GM23248 (cell line): ENCODE measurements at regions not wholly inside any gene's neighbourhood (a gene's known extent, or its start where the extent isn't known, plus 50 kb on each side); places are given as distances from the start of the nearest gene placed in this dataset.

Source experiments
- DNase-seq: peaks from one replicate; pipeline ENCODE4 v3.0.0-alpha.2; 2015
- H2AFZ ChIP-seq: fragments of 200-600 bp; sonication (generic); 2 replicates; pipeline ENCODE4 v1.6.1; 2016; ENCODE audit warnings: antibody characterized with exemption
- H3F3A ChIP-seq: fragments of 200-600 bp; sonication (generic); 2 replicates; pipeline ENCODE4 v1.6.1; 2016; ENCODE audit warnings: mild to moderate bottlenecking, antibody characterized with exemption, mixed run types; ENCODE audit not compliant: insufficient read depth
- H3K27ac ChIP-seq: fragments of 200-600 bp; sonication (generic); 2 replicates; pipeline ENCODE4 v1.5.1; 2016; ENCODE audit warnings: mild to moderate bottlenecking
- H3K27me3 ChIP-seq: fragments of 200-600 bp; sonication (generic); replicated peaks from 2 replicates; pipeline ENCODE4 v1.6.1; 2016; ENCODE audit warnings: mild to moderate bottlenecking; ENCODE audit not compliant: insufficient read depth
- H3K36me3 ChIP-seq: fragments of 200-600 bp; sonication (generic); 2 replicates; pipeline ENCODE4 v1.6.1; 2016; ENCODE audit warnings: low read depth, mild to moderate bottlenecking
- H3K4me1 ChIP-seq: fragments of 200-600 bp; sonication (generic); 2 replicates; pipeline ENCODE4 v1.6.1; 2016; ENCODE audit warnings: mild to moderate bottlenecking; ENCODE audit not compliant: insufficient read depth
- H3K4me2 ChIP-seq: fragments of 200-600 bp; sonication (generic); one replicate; pipeline ENCODE4 v1.6.1; 2016; ENCODE audit warnings: mild to moderate bottlenecking; ENCODE audit not compliant: unreplicated experiment
- H3K4me3 ChIP-seq: fragments of 200-600 bp; sonication (generic); 2 replicates; pipeline ENCODE4 v1.5.1; 2016; ENCODE audit warnings: mild to moderate bottlenecking
- H3K79me2 ChIP-seq: fragments of 200-600 bp; sonication (generic); 2 replicates; pipeline ENCODE4 v1.6.1; 2016; ENCODE audit warnings: mild to moderate bottlenecking; ENCODE audit not compliant: insufficient read depth
- H3K9ac ChIP-seq: fragments of 200-600 bp; sonication (generic); 2 replicates; pipeline ENCODE4 v1.6.1; 2016; ENCODE audit warnings: mild to moderate bottlenecking
- H3K9me2 ChIP-seq: fragments of 200-600 bp; sonication (generic); 2 replicates; pipeline ENCODE4 v1.6.1; 2016; ENCODE audit warnings: mixed run types, mild to moderate bottlenecking, moderate library complexity; ENCODE audit not compliant: insufficient read depth
- H3K9me3 ChIP-seq: fragments of 200-600 bp; sonication (generic); one replicate; pipeline ENCODE4 v1.6.1; 2017; ENCODE audit warnings: low read depth
- H4K20me1 ChIP-seq: fragments of 200-600 bp; sonication (generic); 2 replicates; pipeline ENCODE4 v1.6.0; 2016; ENCODE audit not compliant: insufficient read depth
- EZH2 ChIP-seq: fragments of 200-600 bp; sonication (generic); IDR thresholded peaks from 2 replicates; pipeline ENCODE4 v1.6.1; 2018; ENCODE audit warnings: antibody characterized with exemption, mild to moderate bottlenecking; ENCODE audit not compliant: insufficient read depth, poor library complexity, severe bottlenecking
- EZH2phosphoT487 ChIP-seq: fragments of 200-600 bp; sonication (generic); IDR thresholded peaks from 2 replicates; pipeline ENCODE4 v1.6.1; 2018; ENCODE audit warnings: antibody characterized with exemption, moderate library complexity, mild to moderate bottlenecking, low read depth; ENCODE audit not compliant: insufficient read depth
- WGBS, 2 experiments: methylation state at CpG; one replicate each; pipeline ENCODE4 v1.1.6; 2015 to 2017; ENCODE audit warnings: low lambda C conversion rate in 2 of 2, low coverage in 1 of 2; ENCODE audit errors: missing lambda C conversion rate in 2 of 2; 5-methylcytosine and 5-hydroxymethylcytosine counted together
- in situ Hi-C: fragments of 300-500 bp; cut with MboI; formaldehyde crosslinking; loops from 2 replicates; pipeline ENCODE4 v1.15.0; 2020

DNA sequence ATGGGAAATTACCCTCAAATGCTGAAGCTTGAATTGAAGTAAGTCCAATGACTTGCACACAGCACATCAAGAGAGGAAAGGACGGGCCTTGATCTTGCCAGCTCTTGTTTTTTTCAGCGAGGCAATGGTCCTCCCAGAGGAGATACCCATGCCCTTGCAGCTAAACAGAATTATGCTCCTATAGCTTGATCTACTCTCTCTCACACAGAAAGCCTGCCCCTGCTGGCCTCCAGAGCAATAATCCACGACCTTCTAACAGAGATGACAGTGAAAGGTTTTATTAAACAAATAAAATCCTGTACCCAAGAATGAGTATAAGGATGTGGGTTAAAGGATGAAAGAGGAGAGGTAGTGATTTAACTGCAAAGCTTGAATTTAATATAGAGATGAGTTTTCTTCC lies 268.0 kb downstream of the ADRA2A start:
- H3K27ac ChIP-seq: no peak overlapping the region
- no peak overlapping the region for H3K9ac ChIP-seq
- DNase-seq: peak; percentile 45
- H3K9me3 ChIP-seq: no peaks in the 10 kb centered on the region
- no peak overlapping the region for H3K4me3 ChIP-seq
- H3K27me3 ChIP-seq: no peaks in the 10 kb centered on the region
- no peaks in the 10 kb centered on the region for H3K36me3 ChIP-seq
- H3K79me2 ChIP-seq: no peaks in the 10 kb centered on the region
- H3F3A ChIP-seq: no peaks in the 10 kb centered on the region
- in situ Hi-C loops: no loop called here
- H3K4me2 ChIP-seq: no peak overlapping the region
- H3K9me2 ChIP-seq: no peaks in the 10 kb centered on the region
- TF ChIP-seq EZH2phosphoT487: no peak
- no peak for TF ChIP-seq EZH2
- no peaks in the 10 kb centered on the region for H4K20me1 ChIP-seq
- H2AFZ ChIP-seq: no peak overlapping the region
- H3K4me1 ChIP-seq: no peaks in the 10 kb centered on the region
- 33 to 34% methylated on average over 3 of the region's 3 CpGs for WGBS, 2 experiments

DNA sequence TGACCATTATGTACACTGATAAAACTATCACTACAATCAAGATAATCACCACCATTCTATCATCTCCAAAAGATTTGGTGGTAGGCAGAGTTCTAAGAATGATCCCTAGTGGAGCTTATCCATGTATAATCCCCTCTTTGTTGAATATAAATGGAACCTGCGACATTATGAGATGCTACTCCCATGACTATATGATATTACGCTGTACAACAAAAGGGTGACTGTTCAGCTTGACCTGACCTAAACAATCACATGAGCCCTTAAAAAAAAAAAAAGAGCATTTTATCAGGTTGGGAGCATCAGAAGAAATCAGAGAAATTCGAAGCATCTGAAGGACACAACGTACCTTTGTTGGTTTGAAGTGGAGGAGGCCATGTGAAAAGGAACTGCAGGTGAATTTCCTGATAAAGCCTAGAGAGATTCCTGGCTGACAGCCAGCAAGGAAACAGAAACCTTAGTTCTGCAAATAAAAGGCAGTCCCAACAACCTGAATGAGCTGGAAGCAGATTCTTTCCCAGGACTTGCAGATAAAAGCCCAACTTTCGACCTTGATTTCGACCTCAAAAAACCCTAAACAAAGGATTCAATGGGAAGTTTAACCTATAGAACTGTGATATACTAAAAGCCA lies 270.7 kb downstream of the ADRA2A start:
- H3K79me2 ChIP-seq: no peaks in the 10 kb centered on the region

DNA sequence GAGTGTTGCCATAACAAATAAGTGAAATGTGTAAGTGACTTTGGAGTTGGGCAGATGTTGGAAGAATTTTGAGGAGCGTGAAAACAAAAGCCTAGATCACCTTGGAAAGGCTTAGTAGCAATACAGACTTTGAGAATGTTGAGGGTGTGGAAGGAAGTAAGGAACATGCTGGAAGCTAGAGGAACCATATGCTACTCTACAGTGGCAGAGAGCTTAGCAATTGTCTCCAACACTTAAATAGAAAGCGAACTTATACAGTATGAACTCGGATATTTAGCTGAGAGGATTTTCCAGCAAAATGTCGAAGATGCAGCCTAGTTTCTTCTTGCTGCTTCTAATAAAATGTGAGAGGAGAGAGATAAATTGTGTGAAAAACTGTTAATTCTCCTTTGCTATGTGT lies 271.2 kb downstream of the ADRA2A start:
- no peak overlapping the region for H2AFZ ChIP-seq
- no peaks in the 10 kb centered on the region for H3K36me3 ChIP-seq
- no peak overlapping the region for H3K4me2 ChIP-seq
- in situ Hi-C loops: no loop called here
- no peaks in the 10 kb centered on the region for H3K9me3 ChIP-seq
- H3K4me3 ChIP-seq: no peak overlapping the region
- no peak overlapping the region for H3K9ac ChIP-seq
- TF ChIP-seq EZH2 (no peak), EZH2phosphoT487 (no peak)
- no peaks in the 10 kb centered on the region for H3K27me3 ChIP-seq
- H3K9me2 ChIP-seq: no peaks in the 10 kb centered on the region
- no peaks in the 10 kb centered on the region for H3F3A ChIP-seq
- H3K4me1 ChIP-seq: no peaks in the 10 kb centered on the region
- no peak overlapping the region for H3K27ac ChIP-seq
- WGBS, 2 experiments: 54 to 62% methylated on average over 4 of the region's 4 CpGs
- no peaks in the 10 kb centered on the region for H4K20me1 ChIP-seq
- H3K79me2 ChIP-seq: no peaks in the 10 kb centered on the region
- DNase-seq: no peak

More for the DNA sequence above, 270.7 kb downstream of the ADRA2A start:
- no peak overlapping the region for H3K9ac ChIP-seq
- no peak overlapping the region for H3K4me2 ChIP-seq
- no peak overlapping the region for H3K4me3 ChIP-seq
- no peaks in the 10 kb centered on the region for H3K36me3 ChIP-seq
- no peaks in the 10 kb centered on the region for H4K20me1 ChIP-seq
- TF ChIP-seq EZH2phosphoT487 (no peak), EZH2 (no peak)
- no peaks in the 10 kb centered on the region for H3K27me3 ChIP-seq
- DNase-seq: no peak
- no peaks in the 10 kb centered on the region for H3F3A ChIP-seq
- H3K9me2 ChIP-seq: no peaks in the 10 kb centered on the region
- WGBS, 2 experiments: 66 to 75% methylated on average over 6 of the region's 6 CpGs
- no peaks in the 10 kb centered on the region for H3K9me3 ChIP-seq
- no peak overlapping the region for H2AFZ ChIP-seq
- H3K27ac ChIP-seq: no peak overlapping the region
- in situ Hi-C loops: no loop called here
- H3K4me1 ChIP-seq: no peaks in the 10 kb centered on the region

DNA sequence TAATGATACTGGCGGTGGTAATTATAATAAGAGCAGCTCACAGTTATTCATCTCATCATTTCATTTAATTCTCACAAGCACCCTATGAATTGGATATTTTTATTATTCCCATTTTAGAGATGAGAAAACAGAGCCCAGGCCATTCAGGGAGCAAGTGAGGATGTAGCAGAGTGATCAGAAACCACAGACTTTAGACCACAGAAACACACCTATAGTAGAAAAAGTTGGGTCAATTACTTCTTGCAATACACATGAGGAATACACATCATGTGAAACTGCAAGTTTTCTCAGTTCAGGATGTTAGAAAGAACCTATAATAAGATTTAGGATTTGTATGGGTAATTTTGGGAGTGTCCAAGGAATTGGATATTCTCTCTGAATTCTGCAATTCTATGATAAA lies 278.0 kb downstream of the ADRA2A start:
- no peaks in the 10 kb centered on the region for H3F3A ChIP-seq
- H3K36me3 ChIP-seq: no peaks in the 10 kb centered on the region
- TF ChIP-seq EZH2phosphoT487 (no peak), EZH2 (no peak)
- H3K9me3 ChIP-seq: no peaks in the 10 kb centered on the region
- H3K79me2 ChIP-seq: no peaks in the 10 kb centered on the region
- WGBS, 2 experiments: 62 to 83% methylated on average over 1 of the region's 1 CpG
- H3K27me3 ChIP-seq: no peaks in the 10 kb centered on the region
- no peaks in the 10 kb centered on the region for H4K20me1 ChIP-seq
- DNase-seq: no peak
- no peak overlapping the region for H3K9ac ChIP-seq
- H3K27ac ChIP-seq: no peak overlapping the region
- H3K9me2 ChIP-seq: no peaks in the 10 kb centered on the region
- no peak overlapping the region for H3K4me3 ChIP-seq
- H2AFZ ChIP-seq: no peak overlapping the region
- in situ Hi-C loops: loop anchor here (25.0 kb wide), 1 partner anchor 782 kb away; no protein-coding TSS in a partner anchor
- no peaks in the 10 kb centered on the region for H3K4me1 ChIP-seq
- H3K4me2 ChIP-seq: no peak overlapping the region

DNA sequence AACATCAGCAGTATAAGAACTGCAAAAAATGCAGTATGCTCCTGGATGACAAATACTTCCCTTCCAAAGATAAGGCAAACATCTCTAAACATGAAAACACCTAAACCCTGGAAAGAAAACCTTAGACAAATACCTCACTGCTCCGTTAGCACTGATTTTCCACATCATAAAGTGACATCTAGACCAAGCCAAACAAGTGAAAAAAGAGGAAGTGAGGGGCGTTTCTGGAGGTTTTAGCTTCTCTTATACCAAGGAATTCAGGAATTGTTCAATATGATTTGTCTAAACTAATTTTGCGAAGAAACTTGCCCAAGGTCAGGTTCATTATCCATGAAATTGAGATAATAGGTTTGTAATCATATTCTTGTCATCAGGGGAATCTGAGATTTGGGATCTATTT lies 279.7 kb downstream of the ADRA2A start:
- Histone ChIP-seq H3K27me3 (no peaks in the 10 kb centered on the region), H3K79me2 (no peaks in the 10 kb centered on the region), H3K9me3 (no peaks in the 10 kb centered on the region), H3K9ac (no peak overlapping the region), H2AFZ (no peak overlapping the region), H3K4me2 (no peak overlapping the region), H3K27ac (no peak overlapping the region), H3F3A (no peaks in the 10 kb centered on the region), H4K20me1 (no peaks in the 10 kb centered on the region), H3K9me2 (no peaks in the 10 kb centered on the region), H3K36me3 (no peaks in the 10 kb centered on the region), H3K4me3 (no peak overlapping the region), H3K4me1 (0 out of 2 replicates have a peak, but pooled peaks cover 7% of the 10 kb centered on the region)
- no peak for TF ChIP-seq EZH2
- TF ChIP-seq EZH2phosphoT487: no peak
- in situ Hi-C loops: loop anchor here (25.0 kb wide), 1 partner anchor 781 kb away; no protein-coding TSS in a partner anchor
- no peak for DNase-seq
- WGBS, 2 experiments: 72 to 76% methylated on average over 3 of the region's 3 CpGs
